GM18505 (cell line): ENCODE measurements at regions not wholly inside any gene's neighbourhood (a gene's known extent, or its start where the extent isn't known, plus 50 kb on each side); places are given as distances from the start of the nearest gene placed in this dataset.

Experiments used
- ATAC-seq: cut with Tn5 transposase; IDR thresholded peaks from one replicate; pipeline ENCODE4 v1.9.1; 2021; ENCODE audit not compliant: unreplicated experiment
- POLR2A ChIP-seq: IDR thresholded peaks from 4 replicates; pipeline ENCODE4 v1.6.1; 2011; ENCODE audit warnings: borderline replicate concordance; ENCODE audit not compliant: insufficient read depth, insufficient read length; ENCODE audit errors: extremely low read depth

DNA sequence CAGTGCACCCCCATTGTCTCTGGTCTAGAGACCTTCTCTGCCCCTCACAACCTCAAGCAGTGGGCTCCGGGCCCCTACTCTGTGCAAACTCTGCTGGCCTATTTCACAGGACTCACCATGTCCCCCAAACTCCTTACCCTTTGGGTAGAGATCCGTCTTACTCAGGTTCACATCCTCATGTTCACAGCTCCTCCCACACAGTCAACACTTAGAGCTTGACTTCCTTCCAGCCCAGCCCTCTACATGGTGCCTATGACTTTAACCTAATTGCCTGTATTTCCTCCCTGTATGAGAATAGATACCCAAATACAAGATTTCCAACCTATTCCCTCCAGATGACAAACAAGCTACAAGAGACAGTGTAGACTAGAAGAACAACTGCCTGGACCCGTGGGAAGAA, 528.6 kb upstream of the JARID2 start:
- no peak for ATAC-seq
- no peak for TF ChIP-seq POLR2A

DNA sequence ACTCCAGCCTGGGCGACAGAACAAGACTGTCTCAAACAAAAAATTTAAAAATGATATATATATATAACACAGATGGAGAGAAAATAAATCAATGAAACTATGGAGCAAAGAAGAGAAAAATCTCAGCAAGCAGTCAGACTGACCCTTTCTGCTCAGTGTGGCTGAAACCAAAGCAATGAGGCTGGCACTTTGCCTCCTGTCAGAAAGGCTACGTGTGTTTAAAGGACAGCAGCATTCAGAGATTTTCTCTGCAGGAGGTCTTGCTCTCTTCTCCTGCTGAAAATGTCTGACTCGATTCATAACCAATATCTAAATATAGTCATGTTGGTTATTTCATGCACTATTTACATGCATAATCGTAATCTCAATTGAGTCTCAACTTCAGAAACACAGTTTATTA, 527.0 kb upstream of the JARID2 start:
- ATAC-seq, result no peak
- TF ChIP-seq POLR2A, result no peak

DNA sequence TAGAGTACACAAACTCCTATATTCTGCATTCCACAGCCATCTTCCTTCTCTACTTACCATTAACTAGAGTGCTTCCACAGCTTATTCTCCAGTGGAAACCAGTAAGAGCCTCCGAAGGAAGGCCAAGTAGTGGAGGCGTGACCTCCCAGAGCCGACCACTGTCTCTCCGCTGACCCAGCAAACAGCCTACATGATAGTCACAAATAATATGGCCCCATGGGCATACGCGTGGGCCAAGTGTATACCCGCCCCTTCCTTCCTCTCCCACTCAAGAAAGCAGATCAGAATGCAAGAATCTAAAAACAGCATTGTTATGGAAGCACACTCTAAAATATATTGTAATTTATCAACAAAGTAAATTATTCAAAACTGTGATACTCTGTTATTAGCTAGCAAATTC, 526.6 kb upstream of the JARID2 start:
- no peak for TF ChIP-seq POLR2A

DNA sequence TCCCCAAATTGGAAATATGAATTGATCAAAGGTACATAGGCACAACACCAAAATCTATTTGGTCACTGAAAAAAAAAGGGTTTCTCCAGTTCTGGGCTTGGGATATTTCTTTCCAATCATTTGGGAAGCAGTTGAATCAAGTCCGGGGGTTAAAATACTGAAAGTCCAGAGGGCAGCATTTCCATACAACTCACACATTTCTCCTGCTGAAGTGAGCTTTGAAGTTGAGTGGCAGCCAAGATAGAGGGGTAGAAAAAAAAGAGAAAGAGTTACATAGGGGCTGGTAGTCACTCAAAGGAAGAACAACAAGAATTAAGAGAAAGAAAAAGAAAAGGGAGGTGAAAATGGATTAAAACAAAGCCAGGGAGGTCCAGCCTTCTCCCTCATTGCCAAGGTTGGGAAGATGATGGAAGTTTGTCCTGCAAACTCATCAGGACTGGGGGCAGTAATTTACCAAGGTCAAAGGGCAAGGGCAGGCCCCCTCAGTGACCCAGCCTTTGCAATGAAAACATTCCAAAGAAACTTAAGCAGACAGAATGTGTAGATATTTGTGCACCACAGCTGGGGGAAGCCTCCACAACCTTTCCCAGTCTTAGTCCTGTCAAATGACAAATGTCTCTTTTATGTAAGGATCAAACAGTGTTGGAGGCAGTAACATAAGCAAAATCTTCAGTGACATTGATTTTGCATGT, 525.3 kb upstream of the JARID2 start:
- TF ChIP-seq POLR2A, result no peak
- ATAC-seq, result no peak

More for the DNA sequence above, 526.6 kb upstream of the JARID2 start:
- no peak for ATAC-seq

DNA sequence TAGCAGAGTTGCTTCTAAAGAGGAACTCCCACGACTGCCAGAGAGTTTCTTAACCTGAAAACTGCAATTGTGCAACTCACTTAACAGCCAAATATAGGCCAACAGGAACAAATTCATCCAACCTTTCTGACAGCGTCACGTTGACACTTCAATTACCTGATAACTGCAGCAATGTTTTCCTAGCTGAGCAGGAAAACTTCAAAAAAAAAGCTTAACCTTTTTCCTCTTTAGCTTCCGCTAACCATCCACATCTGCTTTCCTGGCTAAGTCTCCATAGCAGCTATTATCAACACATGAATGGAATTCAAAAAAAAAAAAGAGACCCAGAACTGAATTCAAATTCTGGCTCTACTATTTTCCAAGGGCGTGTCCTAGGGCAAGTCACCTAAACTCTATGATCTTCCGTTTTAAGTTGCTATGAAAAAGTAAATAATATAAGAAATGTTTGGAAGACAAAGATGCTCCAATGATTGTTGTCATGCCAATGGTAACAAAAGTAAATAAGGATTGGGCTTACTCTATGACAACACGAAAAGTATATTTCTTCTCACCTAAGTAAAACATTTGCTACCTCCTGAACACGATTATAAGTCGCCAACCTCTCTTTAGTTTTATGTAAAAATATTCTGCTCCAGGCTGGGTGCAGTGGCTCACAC, 524.6 kb upstream of the JARID2 start:
- TF ChIP-seq POLR2A, result no peak
- ATAC-seq, result no peak

DNA sequence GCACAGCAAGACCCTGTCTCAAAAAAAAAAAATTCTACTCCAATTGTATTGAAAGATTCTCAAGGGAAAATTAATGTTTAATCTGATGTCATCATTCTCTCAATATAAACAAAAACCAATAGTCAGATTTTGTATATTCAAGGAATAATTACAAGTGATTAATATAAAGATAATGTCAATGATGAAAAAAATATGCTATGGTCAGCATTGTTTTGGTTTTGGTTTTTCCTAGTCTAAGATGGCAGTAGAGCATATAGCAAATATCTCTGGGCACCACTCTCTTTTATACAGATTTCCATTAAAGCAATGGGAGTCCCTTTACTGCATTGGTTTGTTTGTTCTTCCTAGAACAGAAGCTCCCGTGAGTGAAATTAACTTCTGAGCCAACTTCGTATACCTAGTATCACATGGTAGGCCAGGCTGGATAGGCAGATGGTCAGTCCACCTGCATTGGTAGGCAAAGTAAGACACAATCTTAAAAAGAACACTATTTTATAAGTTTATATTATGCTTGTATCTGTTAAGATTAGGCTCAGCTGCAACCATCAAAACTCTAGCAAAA, 523.8 kb upstream of the JARID2 start:
- no peak for TF ChIP-seq POLR2A
- no peak for ATAC-seq

DNA sequence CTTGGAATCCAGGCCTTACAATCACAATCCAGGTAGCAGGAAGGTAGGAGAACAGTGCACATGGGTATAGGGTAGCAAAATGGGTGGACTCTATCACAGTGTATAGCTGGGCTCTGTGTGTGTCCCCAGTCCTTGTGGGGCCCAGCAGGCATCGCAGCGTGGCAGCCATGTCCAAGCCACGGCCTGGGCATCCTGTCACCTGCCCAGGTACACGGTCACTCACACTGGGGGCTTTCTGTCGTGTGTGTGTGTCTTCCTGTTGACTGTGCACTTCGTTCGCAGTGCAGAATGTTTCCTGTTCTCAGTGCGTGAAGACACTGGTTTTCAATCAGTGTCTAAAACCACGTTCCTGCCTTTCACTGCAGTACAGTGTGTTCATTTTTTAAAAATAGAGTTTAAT, 523.2 kb upstream of the JARID2 start:
- ATAC-seq, result no peak
- TF ChIP-seq POLR2A, result no peak

DNA sequence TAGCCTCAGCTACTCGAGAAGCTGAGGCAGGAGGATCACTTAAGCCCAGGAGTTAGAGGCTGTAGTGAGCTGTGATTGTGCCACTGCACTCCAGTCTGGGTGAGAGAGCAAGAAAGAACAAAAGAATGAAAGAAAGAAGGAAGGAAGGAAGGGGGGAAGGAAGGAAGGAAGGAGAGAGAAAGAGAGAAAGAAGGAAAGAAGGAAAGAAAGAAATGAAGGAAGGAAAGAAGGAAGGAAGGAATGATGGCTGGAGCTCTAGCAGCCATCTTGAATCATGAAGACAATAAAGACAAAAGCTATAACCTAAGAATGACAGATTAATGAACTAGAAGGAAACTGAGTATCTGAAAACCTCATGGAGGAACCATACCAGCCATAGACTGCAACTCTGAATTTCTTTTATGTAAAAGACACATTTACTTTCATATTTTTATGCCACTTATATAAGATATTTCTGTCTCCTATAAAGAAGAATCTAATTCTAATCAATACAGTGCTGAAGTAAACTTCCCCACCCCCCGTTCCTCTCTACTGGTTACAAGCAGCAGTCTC, 522.3 kb upstream of the JARID2 start:
- ATAC-seq, result no peak
- TF ChIP-seq POLR2A, result no peak

DNA sequence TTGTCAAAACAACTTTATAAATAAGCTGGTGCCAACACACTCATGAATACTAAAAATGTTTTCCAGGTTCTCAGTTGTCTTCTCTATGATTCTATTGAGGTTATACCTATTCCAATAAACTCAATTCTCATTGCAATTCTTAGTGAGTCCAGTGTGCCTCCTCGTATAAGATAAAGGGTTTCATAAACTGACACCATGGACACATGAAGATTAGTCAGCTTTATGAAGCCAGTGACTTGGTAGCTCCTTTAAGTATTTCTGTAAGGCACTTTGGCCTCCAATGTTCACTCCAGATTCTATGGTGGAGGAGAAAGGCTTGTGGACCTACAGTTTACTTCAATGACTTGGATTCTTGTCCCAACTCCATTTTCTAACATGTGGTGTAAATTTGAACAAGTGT, 521.3 kb upstream of the JARID2 start:
- no peak for ATAC-seq
- no peak for TF ChIP-seq POLR2A

DNA sequence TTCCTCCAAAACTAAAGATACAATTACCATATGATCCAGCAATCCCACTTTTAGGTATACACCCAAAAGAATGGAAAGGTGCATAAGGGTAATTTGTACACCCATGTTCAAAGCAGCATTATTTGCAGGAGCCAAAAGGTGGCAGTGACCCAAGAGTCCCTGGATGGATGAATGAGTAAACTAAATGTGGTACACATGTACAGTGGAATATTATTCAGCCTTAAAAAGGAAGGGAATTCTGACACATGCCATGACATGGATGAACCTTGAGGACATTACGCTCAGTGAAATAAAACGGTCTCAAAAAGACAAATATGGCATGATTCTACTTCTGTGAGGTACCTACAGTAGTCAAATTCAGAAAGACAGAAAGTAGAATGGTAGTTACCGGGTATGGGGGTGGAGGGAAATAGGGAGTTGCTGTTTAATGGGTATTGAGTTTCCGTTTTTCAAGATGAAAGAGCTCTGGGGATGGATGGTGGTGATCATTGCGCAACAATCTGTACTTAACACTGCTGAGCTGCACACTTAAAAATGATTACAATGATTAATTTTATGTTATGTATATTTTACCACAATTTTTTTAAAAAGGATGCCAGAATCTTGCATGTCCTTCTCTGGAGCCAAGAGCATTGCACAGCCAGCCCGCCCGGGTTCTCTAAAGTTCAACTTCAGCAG, 518.9 kb upstream of the JARID2 start:
- ATAC-seq, result no peak
- no peak for TF ChIP-seq POLR2A

DNA sequence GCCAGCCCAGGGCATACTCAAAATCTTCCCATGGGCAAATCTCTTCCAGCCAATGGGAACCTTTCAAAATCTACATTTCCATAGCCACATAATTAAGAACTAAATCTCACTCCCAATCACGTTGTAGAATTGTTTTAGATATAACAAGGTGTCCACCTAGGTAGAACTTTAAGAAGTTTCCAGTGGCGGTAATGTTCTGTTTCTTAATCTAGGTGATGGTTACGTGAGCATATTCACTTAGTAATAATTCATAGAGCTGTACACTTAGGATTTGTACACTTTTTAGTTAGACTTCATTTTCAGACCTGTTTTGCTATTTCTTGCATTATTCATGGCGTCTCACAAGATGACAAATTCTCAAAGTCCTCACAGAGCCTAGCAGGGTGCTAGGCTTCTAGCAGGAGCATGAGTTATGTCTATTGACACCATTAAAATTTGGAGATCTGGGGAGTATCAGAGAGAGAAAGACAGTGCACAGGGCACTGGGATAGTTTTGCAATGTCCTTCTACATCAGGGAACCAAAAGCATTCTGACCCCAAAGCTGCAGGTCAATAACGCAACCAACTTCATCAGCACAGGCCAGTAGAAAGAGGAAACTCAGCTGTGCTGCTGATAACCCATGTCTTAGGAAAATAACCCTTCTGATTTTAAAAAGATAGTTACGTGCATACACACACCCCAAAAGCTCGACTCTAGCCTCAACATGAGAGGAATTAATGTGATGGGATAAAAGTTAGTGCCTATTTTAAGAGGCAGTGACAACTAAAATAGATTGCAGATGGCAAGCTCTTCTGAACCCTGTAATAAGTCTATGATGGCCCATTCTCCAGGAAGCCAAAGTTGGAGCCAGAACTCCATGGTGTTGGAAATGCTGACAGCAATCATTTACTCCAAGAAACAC, 518.1 kb upstream of the JARID2 start:
- no peak for ATAC-seq
- TF ChIP-seq POLR2A, result no peak

DNA sequence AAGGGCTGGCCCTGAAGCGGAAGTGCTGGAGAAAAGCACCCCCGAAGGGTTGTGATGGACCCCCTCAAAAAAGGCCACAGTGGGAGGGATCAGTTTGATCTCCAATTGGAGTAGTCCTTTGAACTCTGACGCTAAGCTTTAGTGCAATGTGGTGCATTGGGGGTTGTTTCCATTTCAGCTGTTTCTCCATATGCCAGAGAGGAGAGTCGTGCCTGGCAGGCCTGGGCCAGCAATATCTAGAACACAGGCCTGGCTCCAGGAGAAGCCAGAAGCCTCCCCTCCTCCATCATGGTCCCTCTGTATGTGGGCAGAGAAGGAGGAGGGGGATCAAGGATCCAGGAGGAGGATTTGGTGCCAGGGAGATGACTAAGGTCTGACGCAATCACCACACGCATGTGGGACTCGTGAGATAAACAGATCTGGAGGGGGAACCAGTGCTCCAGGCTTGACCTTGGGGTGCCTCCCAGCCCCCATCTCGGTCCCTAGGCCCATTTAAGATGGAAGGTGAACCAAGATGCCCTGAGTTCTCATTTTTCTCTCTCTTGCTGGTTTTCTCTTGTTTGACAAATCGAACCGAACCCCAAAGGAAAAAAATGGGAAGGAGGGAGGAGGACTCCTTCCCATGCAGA, 517.4 kb upstream of the JARID2 start:
- no peak for TF ChIP-seq POLR2A
- ATAC-seq, result no peak
